ENCODE measurements at regions not wholly inside any gene's neighbourhood (a gene's known extent, or its start where the extent isn't known, plus 50 kb on each side); places are given as distances from the start of the nearest gene placed in this dataset.
A peak's percentile ranks its signal among the peaks of the same experiment; 100 is the strongest.

DNA sequence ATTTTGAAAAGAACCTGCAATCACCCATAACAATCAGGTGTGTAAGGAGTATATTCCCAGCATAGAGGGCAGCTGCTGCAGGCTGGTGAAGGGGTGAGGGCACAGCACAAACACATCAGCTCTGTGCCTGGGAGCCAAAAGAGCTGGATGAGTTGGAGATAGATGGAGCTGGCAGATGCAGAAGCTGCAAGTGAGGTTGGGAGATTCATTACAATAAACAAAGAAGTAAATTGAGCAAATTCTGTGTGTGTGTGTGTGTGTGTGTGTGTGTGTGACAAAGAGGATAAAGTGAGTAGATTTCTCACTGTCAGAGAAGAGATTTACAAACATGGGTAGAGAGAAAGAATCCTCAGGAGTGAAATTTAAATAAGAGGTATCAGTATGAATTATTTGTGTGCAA, 994.7 kb downstream of the EPHA3 start:
- H3K4me3 ChIP-seq (ENCODE audit: low read depth, low read length), result no peak overlapping the region
- TF ChIP-seq, protein P1, sequence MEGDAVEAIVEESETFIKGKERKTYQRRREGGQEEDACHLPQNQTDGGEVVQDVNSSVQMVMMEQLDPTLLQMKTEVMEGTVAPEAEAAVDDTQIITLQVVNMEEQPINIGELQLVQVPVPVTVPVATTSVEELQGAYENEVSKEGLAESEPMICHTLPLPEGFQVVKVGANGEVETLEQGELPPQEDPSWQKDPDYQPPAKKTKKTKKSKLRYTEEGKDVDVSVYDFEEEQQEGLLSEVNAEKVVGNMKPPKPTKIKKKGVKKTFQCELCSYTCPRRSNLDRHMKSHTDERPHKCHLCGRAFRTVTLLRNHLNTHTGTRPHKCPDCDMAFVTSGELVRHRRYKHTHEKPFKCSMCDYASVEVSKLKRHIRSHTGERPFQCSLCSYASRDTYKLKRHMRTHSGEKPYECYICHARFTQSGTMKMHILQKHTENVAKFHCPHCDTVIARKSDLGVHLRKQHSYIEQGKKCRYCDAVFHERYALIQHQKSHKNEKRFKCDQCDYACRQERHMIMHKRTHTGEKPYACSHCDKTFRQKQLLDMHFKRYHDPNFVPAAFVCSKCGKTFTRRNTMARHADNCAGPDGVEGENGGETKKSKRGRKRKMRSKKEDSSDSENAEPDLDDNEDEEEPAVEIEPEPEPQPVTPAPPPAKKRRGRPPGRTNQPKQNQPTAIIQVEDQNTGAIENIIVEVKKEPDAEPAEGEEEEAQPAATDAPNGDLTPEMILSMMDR (IDR thresholded peaks at IDR 0.05; ENCODE audit: low read depth, low read length), result no peak
- DNase-seq (ENCODE audit: low read depth, low spot score), result no peak
- in situ Hi-C loops (cut with HindIII; ENCODE audit: low sequenced_read_pairs), result no loop called here

DNA sequence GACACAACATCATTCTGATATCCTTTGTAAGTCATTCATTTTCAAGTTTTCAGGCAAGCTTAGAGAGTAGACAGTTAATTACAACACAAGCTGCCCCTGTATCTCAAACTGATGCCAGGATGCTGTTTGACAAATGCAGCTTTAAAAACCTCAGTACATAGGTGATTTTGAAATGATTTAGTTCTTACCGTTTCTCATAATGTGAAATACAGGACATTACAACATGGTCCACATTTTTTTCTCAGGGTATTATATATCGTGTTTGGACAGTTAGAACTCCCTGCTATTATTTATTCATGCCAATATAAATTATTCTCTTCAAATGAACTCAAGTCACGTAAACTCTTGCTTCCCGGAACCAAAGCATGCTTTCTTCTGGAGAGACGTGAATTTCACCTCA, 1013.9 kb downstream of the EPHA3 start:
- TF ChIP-seq, protein P1 (IDR thresholded peaks at IDR 0.05; ENCODE audit: low read depth, low read length), result no peak
- no peak for DNase-seq (ENCODE audit: low read depth, low spot score)
- no peak overlapping the region for H3K4me3 ChIP-seq (ENCODE audit: low read depth, low read length)
- in situ Hi-C loops (cut with HindIII; ENCODE audit: low sequenced_read_pairs), result no loop called here

DNA sequence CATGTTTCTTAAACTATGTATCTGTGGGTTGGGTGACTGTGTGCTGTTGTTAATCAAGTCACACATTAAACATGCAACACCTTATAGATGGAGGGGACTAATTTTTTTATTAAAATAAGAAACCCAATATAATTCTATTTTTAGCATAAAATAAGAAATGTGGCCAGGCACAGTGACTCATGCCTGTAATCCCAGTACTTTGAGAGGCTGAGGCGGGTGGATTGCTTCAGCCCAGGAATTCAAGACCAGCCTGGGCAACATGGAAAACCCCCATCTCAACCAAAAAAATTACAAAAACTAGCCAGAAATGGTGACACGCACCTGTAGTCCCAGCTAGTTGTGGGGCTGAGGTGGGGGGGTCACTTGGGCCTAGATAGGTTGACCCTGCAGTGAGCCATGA, 1021.0 kb downstream of the EPHA3 start:
- TF ChIP-seq, protein P1 (IDR thresholded peaks at IDR 0.05; ENCODE audit: low read depth, low read length), result no peak
- no peak for DNase-seq (ENCODE audit: low read depth, low spot score)
- in situ Hi-C loops (cut with HindIII; ENCODE audit: low sequenced_read_pairs), result no loop called here
- H3K4me3 ChIP-seq (ENCODE audit: low read depth, low read length), result no peak overlapping the region

DNA sequence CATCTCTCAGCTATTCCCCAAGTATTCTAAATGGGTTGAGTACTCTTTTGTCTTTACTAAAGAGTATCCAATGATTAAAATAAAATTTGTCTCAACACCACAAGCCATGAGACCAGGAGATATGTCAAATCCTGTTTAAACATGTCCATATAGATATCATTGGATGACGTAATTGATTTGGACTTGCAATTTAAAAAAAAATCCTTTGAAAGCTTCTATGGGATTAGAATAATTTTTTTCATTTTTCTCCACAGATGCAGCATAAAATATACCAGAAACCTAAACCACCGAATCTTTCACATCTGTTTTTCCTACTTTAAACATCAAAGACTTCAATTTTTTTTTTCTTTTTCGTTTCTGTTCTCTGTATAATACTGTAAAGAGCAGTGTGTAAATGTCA, 1022.3 kb downstream of the EPHA3 start:
- no peak overlapping the region for H3K4me3 ChIP-seq (ENCODE audit: low read depth, low read length)
- TF ChIP-seq, protein P1 (IDR thresholded peaks at IDR 0.05; ENCODE audit: low read depth, low read length), result no peak
- DNase-seq (ENCODE audit: low read depth, low spot score), result no peak
- in situ Hi-C loops (cut with HindIII; ENCODE audit: low sequenced_read_pairs), result no loop called here

DNA sequence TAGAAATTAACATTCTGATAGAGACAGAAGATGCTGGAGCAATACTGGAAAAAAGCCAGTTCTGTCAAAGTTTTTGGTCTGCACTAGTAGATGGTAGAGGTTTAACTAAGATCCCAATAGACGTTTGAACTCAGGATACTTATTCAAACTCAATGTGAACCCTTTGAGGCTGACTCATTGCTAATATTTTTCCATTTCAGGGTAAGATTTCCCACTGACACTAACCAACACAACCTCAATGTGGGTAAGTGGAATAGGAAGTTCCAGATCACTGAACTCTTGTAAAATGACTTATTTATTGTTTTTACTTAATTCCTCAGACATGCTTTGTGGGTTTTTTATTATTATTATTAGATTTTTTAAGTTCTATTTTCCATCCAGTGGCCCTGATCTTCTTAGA, 1024.8 kb downstream of the EPHA3 start:
- H3K4me3 ChIP-seq (ENCODE audit: low read depth, low read length), result no peak overlapping the region
- peak; percentile 26 for DNase-seq (ENCODE audit: low read depth, low spot score)
- in situ Hi-C loops (cut with HindIII; ENCODE audit: low sequenced_read_pairs), result no loop called here
- TF ChIP-seq, protein P1 (IDR thresholded peaks at IDR 0.05; ENCODE audit: low read depth, low read length), result no peak

DNA sequence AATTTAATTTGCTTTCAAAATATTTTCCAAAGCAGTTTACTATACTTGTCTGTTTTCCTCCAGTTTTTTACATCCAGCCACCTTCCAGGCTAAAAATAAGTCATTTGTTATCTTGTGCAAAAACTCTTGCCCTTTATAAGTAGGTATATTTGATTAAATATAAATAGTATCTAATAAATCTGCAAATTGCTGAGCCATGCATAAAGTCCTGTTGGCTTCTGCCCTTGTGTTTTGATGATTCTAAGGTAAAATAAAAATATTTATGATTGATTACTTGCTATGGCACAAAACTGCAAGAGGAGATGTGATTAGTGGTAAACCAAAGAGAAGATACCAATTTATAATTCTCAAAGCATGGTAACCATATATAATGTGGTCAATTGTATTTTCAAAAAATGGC, 1026.7 kb downstream of the EPHA3 start:
- TF ChIP-seq, protein P1 (IDR thresholded peaks at IDR 0.05; ENCODE audit: low read depth, low read length), result no peak
- no peak for DNase-seq (ENCODE audit: low read depth, low spot score)
- in situ Hi-C loops (cut with HindIII; ENCODE audit: low sequenced_read_pairs), result no loop called here
- no peak overlapping the region for H3K4me3 ChIP-seq (ENCODE audit: low read depth, low read length)

Data from astrocyte of the spinal cord (primary cell).